ENCODE measurements at regions not wholly inside any gene's neighbourhood (a gene's known extent, or its start where the extent isn't known, plus 50 kb on each side); places are given as distances from the start of the nearest gene placed in this dataset.
"Not testable (repeated sequence)": the region's sequence is repeated elsewhere in the genome, so short reads cannot be mapped to it uniquely, and the experiment has no call there.

DNA sequence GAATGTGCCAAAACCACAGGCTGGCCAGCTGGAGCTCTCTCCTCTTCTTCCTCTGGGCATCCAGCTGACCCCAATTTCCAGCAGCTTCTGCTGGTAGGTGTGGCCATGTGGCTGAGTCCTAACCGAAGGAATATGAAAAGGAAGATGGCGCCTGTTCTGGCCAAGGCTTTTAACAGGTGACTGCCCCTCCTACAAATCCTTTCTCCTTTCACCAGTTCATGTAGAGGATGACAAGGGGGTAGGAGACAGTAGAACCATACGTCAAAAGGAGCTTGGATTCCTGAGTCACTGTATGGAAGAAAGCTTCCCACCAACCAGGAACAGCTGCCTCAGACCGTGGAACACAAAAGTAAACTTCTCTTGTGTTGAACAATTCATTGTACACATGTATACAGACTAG, 316.7 kb upstream of the IGF1R start:
- DNase-seq: no peak

DNA sequence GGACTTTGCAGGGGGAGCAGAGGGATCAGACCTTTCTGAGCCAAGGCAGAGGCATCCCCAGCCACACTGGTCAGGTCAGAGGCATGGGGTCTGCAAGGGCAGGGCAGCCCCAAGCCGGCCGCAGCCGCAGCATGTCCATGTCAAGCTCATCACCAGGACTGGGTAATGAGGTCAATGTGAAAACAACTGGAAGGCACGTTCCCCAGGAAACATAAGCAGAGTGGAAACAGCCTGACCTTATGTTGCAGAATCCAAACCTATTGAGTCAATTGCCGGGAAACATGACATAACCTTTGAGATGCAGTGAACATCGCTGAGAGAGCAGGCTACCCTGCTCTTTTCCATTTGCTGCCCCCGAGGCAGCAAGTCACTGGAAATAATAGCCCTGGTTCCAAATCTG, 315.1 kb upstream of the IGF1R start:
- DNase-seq: no peak

DNA sequence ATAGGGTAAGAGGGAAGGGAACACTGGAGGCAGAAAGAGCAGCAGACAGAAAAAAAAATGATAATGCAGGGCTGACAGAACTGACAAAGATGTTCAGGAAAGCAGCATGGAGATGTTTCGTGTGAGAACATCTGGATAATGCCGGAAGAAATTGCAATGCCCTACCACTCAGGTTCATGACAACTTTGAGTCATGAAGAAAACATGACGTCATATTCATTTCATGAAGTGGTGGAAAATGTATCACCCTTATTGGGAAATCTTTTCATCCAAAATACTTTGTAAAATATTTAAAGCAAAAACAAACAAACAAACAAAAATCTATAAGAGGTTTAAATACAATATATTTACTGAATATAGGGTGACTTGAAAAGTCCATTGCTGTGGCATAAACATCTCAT, 305.4 kb upstream of the IGF1R start:
- DNase-seq: no peak

DNA sequence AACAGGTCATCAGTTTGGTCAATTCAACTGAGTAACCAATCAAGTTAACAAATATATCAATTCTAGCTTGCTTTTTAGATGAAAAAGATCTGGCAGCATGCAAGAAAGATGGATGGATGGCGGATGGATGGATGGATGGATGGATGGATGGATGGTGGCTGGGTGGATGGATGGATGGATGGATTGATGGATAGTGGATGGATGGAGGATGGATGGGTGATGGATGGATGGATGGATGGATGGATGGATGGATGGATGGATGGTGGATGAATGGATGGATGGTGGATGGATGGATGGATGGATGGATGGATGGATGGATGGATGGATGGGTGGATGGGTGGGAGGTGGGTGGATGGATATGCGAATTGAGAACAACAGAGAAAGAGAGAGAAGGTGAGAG, 303.7 kb upstream of the IGF1R start:
- DNase-seq: no peak

DNA sequence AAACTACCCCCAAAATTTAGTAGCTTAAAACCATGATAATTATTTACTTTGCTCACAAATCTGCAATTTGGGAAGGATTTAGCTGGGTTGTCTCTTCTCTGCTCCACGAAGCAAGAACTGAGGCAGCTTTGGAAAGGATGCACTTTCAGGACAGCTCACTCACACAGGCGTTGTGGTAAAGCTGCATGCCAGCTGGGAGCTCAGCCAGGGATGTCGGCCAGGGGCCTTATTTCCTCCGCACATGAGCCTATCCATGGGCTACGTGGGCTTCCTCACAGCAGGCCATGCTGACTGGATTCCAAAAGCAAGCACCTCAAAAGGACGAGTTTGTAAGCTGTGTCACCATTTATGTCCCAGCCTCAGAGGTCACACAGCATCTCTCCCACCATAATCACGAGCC, 301.3 kb upstream of the IGF1R start:
- DNase-seq: no peak

DNA sequence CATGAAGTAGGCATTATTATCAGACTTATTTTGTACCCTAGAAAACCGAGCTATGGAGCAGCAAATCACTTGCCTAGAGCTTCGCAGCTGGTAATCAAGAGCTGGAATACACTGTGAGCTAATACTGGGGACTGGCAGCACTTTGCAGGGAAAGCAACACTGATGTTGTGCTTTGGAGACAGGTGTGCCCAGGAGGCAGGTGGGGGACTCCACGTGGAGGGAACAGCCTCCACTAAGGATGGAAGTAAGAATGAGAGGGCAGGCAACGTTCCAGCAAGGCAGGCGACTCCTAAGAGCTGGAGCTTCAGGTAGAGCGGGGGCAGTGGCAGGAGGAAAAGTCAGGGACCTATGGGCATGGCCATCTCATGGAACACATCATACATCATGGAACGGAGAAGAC, 300.5 kb upstream of the IGF1R start:
- DNase-seq: no peak

DNA sequence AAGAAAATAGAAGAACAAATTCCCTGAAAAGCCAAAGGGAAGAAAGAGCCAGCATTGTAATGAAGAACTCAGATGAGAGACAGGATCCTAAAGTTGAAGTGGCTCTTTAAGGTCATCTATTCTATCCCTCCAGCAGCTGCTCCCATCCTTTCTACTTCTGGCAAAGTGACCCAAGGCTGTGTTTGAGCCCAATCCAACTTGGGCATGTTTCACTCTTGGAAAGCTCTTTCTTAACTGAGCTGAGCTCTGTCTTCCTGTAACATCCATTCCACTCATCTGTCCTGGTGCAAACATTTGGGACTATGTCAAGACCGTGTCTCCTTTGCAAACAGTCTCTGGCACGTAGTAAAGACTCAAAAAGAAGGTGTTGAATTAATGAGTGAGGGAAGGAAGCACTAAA, 298.1 kb upstream of the IGF1R start:
- DNase-seq: no peak

DNA sequence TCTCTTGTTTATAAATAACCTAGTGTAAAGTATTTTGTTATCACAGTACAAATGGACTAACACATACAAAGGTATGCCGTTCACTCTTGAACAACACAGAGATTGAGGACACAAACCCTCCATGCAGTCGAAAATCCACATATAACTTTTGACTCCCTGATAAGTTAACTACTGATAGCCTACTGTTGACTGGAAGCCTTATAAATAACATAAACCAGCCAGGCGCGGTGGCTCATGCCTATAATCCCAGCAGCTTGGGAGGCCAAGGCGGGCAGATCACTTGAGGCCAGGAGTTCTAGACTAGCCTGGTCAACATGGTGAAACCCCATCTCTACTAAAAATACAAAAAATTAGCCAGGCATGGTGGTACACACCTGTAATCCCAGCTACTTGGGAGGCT, 290.1 kb upstream of the IGF1R start:
- DNase-seq: not testable (repeated sequence)

DNA sequence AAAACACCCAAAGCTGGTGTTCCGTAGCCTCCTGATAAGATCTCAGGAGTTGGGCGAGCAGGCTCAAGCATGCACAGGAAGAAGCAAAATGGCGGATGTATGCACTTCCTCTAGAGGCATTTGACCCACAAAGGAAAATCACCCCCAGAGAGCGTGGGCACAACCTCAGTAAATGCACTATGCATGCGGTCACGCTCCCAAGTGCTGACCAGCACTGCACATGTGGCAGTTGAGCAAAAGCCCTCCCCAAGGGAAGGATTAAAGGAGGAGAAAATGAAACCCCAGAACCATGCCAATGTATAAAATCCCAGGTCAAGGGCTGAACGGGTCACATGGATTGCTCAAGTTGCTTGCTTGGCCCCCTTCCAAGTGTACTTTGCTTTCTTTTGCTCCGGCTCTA, 289.4 kb upstream of the IGF1R start:
- DNase-seq: no peak

DNA sequence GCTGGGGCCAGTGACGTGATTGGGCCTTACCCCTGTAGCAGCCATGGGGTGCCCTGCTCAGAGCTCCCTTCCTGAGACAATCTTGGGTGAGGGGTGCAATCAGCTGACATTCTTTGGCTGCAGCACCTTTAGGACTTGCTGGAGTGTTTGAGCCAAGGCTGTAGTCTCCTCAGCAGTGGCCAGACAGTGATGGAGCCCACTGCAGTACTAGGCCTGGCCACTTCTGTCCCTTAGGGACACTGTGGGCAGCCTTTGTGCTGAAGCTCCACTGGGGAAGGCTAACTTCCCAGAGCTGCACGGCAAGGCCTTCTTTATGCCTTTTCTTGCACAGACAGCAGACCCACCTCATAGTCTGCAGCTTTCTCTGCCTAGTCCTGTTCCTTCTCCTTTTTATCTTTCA, 284.9 kb upstream of the IGF1R start:
- no peak for DNase-seq

DNA sequence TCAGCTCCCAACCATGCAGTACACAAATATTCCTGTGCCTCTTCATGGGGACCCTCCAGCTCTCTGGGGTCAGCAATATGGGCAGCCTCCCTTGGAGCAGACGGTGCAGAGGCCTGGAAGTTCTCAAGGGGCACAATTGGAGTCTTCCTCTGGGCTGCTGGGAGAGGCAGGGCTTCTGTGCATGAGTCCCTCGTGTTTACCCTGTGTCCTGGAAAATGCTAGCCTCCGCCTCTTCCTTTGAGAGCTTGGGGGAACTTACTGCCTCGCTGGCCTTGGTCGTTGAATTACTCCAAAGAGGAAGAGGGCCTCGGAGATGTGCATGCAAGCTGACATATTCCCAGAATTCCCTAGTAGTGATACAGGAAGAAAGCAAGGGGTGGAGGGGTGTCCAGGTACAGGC, 284.4 kb upstream of the IGF1R start:
- DNase-seq: no peak

DNA sequence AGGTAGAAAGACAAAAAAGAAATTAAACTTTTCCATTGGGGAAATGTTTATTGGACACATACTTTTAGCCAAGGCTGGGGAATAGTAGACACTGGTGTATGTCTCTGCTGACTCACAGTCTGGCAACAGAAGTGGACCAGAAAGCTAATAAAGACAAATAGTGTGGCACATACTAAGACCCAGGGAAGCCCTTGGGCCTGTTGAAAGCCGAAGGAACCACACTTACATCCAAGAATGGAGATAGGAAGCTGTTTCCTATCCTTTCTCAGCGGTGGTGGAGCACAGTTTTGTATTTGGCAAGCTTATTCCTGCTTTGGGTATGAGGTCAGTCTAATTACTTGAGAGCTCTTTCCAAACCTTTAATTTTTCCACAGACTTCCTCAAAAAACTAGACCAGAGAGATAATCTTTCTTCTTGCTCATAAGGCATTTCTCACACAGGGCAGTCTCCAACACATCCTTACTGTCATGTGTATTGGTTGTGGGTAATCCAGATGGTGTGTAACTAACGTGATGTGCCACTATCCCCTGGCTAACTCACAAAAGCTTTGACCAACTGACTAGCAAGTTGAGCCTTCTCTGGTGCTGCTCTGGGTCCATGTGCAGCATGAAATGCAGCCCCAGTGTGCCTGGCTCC, 279.1 kb upstream of the IGF1R start:
- no peak for DNase-seq

DNA sequence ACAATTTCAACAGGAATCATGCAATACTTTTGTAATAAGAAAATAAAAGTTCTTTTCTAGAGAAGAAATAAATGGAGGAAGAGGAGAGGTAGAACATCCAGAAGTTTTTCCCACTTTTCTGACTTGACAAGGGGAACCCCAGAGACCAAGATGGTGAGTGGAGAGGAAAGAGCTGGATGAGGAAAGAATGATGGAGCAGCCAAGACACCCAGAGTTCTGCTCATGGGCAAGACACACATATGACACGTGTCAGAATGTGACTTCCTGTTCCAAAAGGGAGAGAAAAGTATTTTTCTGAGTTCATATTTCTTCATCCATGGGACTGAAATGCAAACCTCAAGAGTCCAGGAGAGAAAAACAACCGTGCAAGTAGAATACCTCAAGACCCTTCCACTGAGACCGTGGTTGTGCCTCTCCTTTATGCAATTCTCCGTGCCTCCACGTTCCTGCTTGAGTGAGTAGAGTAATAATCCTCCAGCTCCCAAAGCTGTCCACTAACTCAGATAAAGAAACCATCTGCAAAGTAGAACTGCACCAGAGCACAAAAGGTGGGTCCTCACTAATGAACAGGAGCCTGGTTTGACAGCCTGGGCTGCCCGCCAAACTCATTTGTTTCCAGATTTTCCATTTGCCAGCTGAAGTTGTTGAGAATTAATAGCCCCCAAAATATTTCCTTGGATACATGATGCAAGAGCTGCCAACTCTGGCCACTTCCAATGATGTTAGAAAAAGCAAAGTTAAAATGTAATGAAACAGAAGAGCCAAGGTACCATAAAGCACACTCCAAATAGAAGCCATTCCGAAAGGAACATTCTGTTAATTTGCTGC, 272.6 kb upstream of the IGF1R start:
- no peak for DNase-seq

DNA sequence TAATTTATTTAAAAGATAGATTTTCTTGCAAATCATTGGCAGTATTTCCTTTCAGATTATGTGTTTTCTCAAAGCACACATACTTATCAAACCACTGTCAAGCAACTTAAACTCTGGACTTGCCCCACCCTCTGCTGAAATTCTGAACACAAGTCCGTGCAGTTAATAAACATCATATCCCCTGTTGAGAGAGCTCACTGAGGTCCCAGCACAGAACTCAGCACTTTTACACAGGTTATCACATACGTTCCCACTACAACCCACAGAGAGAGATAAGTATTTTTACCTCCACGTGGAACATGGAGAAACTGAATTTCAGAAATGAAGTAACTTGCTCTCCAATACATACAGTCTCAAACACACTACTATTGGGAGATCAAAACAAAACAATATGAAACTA, 267.6 kb upstream of the IGF1R start:
- DNase-seq: no peak

DNA sequence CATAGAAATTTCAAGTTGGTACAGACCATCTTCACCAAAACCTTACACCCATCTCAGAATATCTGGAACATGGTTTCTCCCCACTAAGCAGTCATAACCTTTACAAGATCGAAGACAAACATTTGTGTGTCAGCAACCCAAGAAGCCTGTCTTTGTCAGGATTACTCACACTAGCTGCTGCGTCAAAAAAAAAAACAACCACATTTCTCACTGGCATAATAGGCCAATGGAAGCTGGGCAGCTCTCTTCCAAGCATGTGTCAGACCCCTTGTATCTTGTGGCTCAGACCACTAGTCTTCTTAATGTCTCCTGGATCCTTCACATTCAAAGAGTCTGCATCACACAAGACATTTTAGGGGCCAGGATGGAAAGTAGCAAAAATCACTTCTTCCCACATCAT, 266.9 kb upstream of the IGF1R start:
- DNase-seq: no peak

DNA sequence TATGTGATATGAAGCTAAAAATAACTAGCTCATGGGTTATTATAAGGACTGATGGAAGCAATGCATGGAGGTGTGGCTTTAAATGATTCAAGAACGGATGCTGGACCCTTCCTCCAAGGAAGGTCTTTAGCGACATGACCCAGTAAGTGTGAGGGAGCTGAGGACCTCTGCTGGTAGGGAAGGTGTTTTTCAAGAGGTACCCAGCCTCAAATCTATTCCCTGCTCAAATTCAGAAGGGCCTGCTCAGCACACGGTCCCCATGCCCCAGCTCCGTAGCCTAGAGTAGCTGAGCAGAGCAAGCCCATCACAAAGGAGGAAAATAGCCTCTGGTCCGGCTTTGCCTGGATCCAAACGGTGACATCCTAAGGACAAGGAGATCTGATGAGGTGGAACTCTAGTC, 266.2 kb upstream of the IGF1R start:
- no peak for DNase-seq

DNA sequence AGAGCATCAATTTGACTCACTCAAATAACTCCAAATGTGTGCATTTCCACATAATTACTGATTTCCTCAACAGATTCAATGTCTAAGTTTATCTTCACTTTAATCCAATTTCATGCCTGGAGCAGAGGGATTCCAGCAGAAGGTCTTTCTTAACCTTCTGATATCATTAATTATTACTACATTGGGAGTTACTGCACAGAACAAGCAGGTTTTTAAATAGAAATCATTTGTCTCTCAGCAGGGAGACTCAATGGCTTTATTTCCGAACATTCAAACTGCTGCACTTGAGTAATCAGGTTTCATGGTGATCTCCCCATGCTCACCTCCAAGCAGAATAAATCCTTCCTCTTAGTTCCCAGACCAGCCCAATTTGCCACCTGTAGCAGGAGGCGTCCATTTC, 264.8 kb upstream of the IGF1R start:
- DNase-seq: no peak

DNA sequence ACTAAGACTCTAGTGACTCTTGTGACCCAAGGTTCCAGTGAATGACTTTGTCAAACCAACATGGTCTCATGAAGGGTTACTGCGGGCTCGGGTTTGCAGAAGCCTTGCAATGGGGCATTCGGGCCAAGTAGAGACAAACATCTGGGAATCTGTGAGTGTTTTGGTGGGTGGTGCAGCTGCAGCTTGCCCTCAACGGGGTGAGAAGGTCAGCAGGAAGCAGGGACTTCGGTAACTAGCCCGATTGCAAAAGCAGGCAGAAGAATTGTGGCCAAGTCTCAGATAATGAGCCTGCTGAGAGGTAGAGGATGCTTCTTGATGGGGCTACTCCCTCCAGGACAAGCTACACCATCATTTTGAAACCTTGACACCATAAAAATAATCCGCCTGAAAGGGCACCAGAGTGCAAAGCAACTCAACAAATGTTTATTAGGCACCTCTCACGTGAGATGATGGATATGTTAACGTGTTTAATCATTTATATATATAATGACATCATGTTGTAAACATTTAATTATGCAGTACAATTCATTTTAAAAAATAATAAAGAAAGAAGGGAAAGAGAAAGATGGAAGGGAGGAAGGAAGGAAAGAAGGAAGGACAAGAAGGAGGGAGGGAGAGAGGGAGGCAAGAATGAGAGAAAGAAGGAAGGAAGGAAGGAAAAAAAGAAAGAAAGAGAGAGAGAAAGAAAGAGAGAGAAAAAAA, 263.9 kb upstream of the IGF1R start:
- no peak for DNase-seq

DNA sequence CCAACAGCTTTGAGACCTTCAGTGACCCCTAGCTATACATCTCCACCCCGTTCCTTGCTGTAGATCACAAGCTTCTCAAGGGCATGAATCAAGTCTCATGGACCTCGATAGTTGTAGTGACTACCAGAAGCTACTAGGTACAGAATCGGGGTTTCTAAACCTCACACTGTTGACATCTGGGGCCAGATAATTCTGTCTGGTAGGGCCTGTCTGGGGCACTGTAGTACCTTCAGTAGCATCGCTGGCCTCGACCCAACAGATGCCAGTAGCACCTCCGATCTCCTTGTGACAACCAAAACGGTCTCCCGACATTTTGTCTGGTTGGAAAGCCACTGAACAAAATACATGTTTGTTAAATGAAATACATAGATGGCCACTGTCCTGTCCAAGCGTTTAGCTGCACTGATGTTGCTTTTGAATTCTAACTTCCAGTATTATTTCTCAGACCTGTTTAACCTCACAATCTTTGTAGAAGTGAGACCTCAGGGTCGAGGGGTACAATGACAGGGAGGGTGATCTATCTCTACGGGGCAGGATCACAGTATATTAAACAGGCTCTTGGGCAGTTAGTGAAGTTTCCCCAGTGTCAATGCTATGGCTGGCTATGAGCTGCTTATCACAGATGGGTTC, 262.5 kb upstream of the IGF1R start:
- no peak for DNase-seq

DNA sequence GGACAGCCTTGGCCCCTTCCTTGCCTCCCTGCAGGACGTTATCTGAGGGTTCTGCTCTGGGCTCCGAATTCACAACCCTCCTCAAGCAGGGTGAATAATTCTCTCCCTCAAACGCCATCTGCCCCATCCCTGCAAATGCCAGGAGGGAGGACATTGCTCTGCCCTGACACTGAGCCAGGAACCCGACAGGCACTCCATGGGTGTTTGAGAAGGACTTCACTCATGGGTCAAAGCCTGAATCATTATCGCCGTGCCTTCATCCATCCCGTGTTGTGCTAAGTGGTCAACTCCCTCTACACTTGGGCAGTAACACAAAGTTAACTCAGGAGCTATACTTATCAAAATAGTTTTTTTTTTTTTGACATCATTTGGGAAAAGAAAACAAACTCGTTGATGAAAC, 261.8 kb upstream of the IGF1R start:
- no peak for DNase-seq

DNA sequence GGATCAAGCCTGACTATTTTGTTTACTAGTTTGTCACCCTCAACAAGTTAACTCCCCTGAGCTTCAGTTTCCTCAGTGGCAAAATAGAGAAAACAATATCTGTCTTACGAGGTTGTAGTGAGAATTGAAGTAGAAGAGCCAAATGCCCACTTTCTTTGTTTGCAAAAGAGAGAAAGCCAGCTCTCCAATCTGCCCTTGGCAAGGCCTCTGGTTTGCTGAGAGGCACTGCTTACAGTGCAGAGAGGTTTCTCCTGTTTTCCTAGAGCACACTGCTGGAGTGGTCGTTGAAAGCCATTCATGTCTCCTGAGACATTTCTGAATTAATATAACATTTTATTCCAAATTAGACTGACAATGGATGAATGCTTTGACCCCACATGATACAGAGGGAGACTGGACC, 260.5 kb upstream of the IGF1R start:
- no peak for DNase-seq

DNA sequence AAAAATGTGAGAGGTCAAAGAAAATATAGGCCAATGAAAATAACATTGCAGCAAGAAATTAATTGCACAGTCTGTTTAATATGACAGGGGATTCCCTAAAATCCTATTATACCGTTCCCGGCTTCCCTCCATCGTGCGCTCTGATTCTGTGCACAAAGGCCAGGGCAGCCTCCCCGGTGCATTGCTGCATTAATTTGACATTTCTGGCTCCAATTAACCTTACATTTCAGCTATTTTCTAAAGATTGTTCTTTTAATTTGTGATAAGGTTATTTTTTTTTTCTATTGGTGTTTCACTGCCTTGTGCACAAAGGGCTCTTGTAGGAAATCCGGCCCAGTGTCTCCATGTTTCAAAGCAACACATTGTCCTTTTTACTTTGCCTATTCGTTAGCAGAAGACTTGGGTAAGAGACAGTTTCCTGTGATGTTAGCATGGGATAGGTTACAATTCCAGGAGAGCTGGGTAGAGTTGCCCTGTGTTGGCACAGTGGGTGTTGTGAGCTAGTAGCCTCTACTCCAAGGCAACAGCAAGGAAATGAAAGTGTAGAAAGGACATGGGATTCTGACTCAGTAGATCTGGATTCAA, 257.3 kb upstream of the IGF1R start:
- no peak for DNase-seq

DNA sequence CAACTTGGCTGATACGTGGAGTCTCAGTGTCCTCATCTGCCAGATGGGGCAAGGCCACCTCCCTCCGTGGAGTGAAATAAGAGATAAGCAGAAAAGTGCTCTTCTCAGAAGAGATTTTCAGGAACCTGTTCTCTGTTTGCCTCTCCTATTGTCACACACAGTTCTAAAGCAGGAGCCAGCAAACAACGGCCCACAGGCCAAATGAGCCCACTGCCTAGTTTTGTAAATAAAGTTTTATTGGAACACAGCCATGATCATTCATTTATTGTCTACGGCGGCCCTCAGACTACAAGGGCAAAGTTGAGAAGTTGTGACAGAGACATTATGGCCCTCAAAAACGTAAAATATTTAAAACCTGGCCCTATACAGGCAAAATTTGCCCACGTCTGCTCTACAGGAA, 256.8 kb upstream of the IGF1R start:
- DNase-seq: no peak

DNA sequence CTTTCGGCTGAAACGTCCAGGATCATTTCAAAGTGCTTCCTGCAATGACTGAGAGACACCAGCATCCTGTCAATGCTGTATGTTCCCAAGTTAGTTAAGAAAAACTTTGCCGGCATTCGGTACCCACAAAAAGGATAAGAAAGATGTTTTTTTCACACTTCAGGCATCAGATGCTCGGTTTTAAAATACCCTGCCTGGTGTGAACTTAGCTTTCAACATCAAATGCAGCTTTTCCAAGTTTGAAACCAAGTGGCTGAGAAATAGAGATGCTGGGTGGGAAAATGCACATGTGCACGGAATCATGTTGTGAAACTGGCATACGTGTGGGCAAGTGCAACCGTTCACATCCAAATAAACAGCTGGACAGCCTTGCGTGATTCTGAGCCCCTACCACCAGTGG, 254.9 kb upstream of the IGF1R start:
- no peak for DNase-seq
